Endodermal cell (in vitro differentiated cells): ENCODE measurements at regions not wholly inside any gene's neighbourhood (a gene's known extent, or its start where the extent isn't known, plus 50 kb on each side); places are given as distances from the start of the nearest gene placed in this dataset.
"Not testable (repeated sequence)": the region's sequence is repeated elsewhere in the genome, so short reads cannot be mapped to it uniquely, and the experiment has no call there.

Experiments used
- DNase-seq: peaks from one replicate; pipeline ENCODE4 v3.0.0-alpha.2; 2017
- H3K27ac ChIP-seq: 2 replicates; pipeline ENCODE4 v1.5.1; 2013; ENCODE audit warnings: mild to moderate bottlenecking, low read depth, low read length, moderate library complexity
- H3K27me3 ChIP-seq: 2 replicates; pipeline ENCODE4 v1.6.1; 2013; ENCODE audit warnings: mild to moderate bottlenecking, low read length, moderate library complexity; ENCODE audit not compliant: insufficient read depth, control insufficient read depth, poor library complexity, severe bottlenecking
- H3K36me3 ChIP-seq: 2 replicates; pipeline ENCODE4 v1.7.0; 2013; ENCODE audit warnings: mild to moderate bottlenecking, low read length, moderate library complexity; ENCODE audit not compliant: control insufficient read depth, insufficient read depth
- H3K4me1 ChIP-seq: one replicate; pipeline ENCODE4 v1.7.0; 2013; ENCODE audit warnings: low read length; ENCODE audit not compliant: control insufficient read depth, insufficient read depth
- H3K4me3 ChIP-seq: 2 replicates; pipeline ENCODE4 v1.5.1; 2013; ENCODE audit warnings: mild to moderate bottlenecking, low read length, moderate library complexity
- H3K9ac ChIP-seq: 2 replicates; pipeline ENCODE4 v1.6.1; 2013; ENCODE audit warnings: mild to moderate bottlenecking, low read length, moderate library complexity; ENCODE audit not compliant: poor library complexity, severe bottlenecking; ENCODE audit errors: extremely low read depth
- H3K9me3 ChIP-seq: 2 replicates; pipeline ENCODE4 v1.6.1; 2013; ENCODE audit warnings: mild to moderate bottlenecking, low read length, moderate library complexity; ENCODE audit not compliant: control insufficient read depth
- H3K27ac Mint-ChIP-seq: 2 replicates; pipeline ENCODE4 v1.8.0; 2020; ENCODE audit warnings: mixed read lengths
- H3K27me3 Mint-ChIP-seq: 2 replicates; pipeline ENCODE4 v1.8.0; 2021; ENCODE audit warnings: mild to moderate bottlenecking, mixed read lengths; ENCODE audit not compliant: insufficient read depth
- H3K36me3 Mint-ChIP-seq: 2 replicates; pipeline ENCODE4 v1.8.0; 2020; ENCODE audit warnings: low read depth, mixed read lengths
- H3K4me1 Mint-ChIP-seq: 2 replicates; pipeline ENCODE4 v1.8.0; 2020; ENCODE audit warnings: mixed read lengths
- H3K4me3 Mint-ChIP-seq: 2 replicates; pipeline ENCODE4 v1.8.0; 2020; ENCODE audit warnings: mild to moderate bottlenecking, moderate library complexity, mixed read lengths
- H3K9me3 Mint-ChIP-seq: 2 replicates; pipeline ENCODE4 v1.8.0; 2020; ENCODE audit warnings: mild to moderate bottlenecking, mixed read lengths
- CTCF ChIP-seq: fragments of 200-600 bp; sonication (generic); conservative IDR thresholded peaks from 2 replicates; pipeline ENCODE4 v1.5.0; 2021; ENCODE audit warnings: antibody characterized with exemption, mild to moderate bottlenecking
- WGBS, 2 experiments: methylation state at CpG; one replicate each; pipeline versions ENCODE4 v1.1.5 to v1.1.7; 2013; ENCODE audit warnings: missing lambda C conversion rate in 2 of 2, mixed read lengths in 1 of 2; ENCODE audit not compliant: insufficient coverage in 1 of 2, insufficient read length in 1 of 2; 5-methylcytosine and 5-hydroxymethylcytosine counted together

- no peak overlapping the region for H3K9ac ChIP-seq
- no peak overlapping the region for H3K27ac ChIP-seq
- no peaks in the 10 kb centered on the region for H3K9me3 ChIP-seq
- Mint-ChIP-seq H3K27me3 (no peaks in the 10 kb centered on the region), H3K4me3 (no peak overlapping the region), H3K4me1 (peaks cover 9% of the 10 kb centered on the region), H3K9me3 (no peaks in the 10 kb centered on the region), H3K27ac (peak overlapping the region; percentile 40), H3K36me3 (no peaks in the 10 kb centered on the region)
- no peaks in the 10 kb centered on the region for H3K27me3 ChIP-seq
- no peaks in the 10 kb centered on the region for H3K4me1 ChIP-seq
- TF ChIP-seq CTCF, result no peak
- no peaks in the 10 kb centered on the region for H3K36me3 ChIP-seq
- DNase-seq, result no peak
- no peak overlapping the region for H3K4me3 ChIP-seq
Observed at GRCh38 chr11:25565846-25566245, 766.1 kb upstream of the ANO3 start.

GRCh38 chr11:25566298-25567200 is 765.4 kb upstream of the ANO3 start:
- no peak for DNase-seq
- TF ChIP-seq CTCF, result no peak
- Mint-ChIP-seq H3K9me3 (no peaks in the 10 kb centered on the region), H3K27ac (no peak overlapping the region), H3K27me3 (no peaks in the 10 kb centered on the region), H3K4me1 (peaks cover 9% of the 10 kb centered on the region), H3K36me3 (no peaks in the 10 kb centered on the region), H3K4me3 (no peak overlapping the region)
- H3K4me3 ChIP-seq, result no peak overlapping the region
- WGBS, 2 experiments, result 91 to 92% methylated on average over 2 to 5 of the region's 5 CpGs
- H3K36me3 ChIP-seq, result no peaks in the 10 kb centered on the region
- no peaks in the 10 kb centered on the region for H3K27me3 ChIP-seq
- no peaks in the 10 kb centered on the region for H3K9me3 ChIP-seq
- H3K4me1 ChIP-seq, result no peaks in the 10 kb centered on the region
- no peak overlapping the region for H3K27ac ChIP-seq
- H3K9ac ChIP-seq, result no peak overlapping the region

- no peak overlapping the region for H3K4me3 ChIP-seq
Observed at GRCh38 chr11:25576320-25576719, 755.6 kb upstream of the ANO3 start.

GRCh38 chr11:25579554-25579953 is 752.4 kb upstream of the ANO3 start:
- H3K27ac Mint-ChIP-seq, result peak overlapping the region; percentile 20
- DNase-seq, result peak; percentile 44
- 13 to 17% methylated on average over 2 of the region's 2 CpGs for WGBS, 2 experiments
- not testable (repeated sequence) for H3K27me3 ChIP-seq, H3K4me1 ChIP-seq, H3K27ac ChIP-seq, H3K9me3 ChIP-seq, H3K36me3 Mint-ChIP-seq, H3K9ac ChIP-seq, H3K27me3 Mint-ChIP-seq, H3K4me3 ChIP-seq, H3K9me3 Mint-ChIP-seq, H3K4me3 Mint-ChIP-seq, H3K36me3 ChIP-seq
- peaks cover 27% of the 10 kb centered on the region for H3K4me1 Mint-ChIP-seq

More at GRCh38 chr11:25576320-25576719, 755.6 kb upstream of the ANO3 start:
- H3K9ac ChIP-seq, result no peak overlapping the region
- H3K27me3 ChIP-seq, result no peaks in the 10 kb centered on the region
- no peak overlapping the region for H3K27ac ChIP-seq
- H3K27ac Mint-ChIP-seq, result no peak overlapping the region
- no peaks in the 10 kb centered on the region for H3K27me3 Mint-ChIP-seq
- TF ChIP-seq CTCF, result no peak
- H3K4me1 ChIP-seq, result peaks cover 4% of the 10 kb centered on the region
- H3K4me3 Mint-ChIP-seq, result no peak overlapping the region
- H3K36me3 ChIP-seq, result no peaks in the 10 kb centered on the region
- no peaks in the 10 kb centered on the region for H3K36me3 Mint-ChIP-seq
- H3K9me3 ChIP-seq, result no peaks in the 10 kb centered on the region
- no peak for DNase-seq
- peaks cover 28% of the 10 kb centered on the region for H3K4me1 Mint-ChIP-seq
- no peaks in the 10 kb centered on the region for H3K9me3 Mint-ChIP-seq
- WGBS, 2 experiments, result 88% methylated on average over 1 of the region's 1 CpG; no CpG with 5 or more reads in 1 of the 2 experiments
